ENCODE measurements at regions not wholly inside any gene's neighbourhood (a gene's known extent, or its start where the extent isn't known, plus 50 kb on each side); places are given as distances from the start of the nearest gene placed in this dataset.

GRCh38 chr3:88225326-88226008 lies 75.7 kb downstream of the C3orf38 start:
- H3K9me3 ChIP-seq (ENCODE audit: control insufficient read depth in 2 of 3, insufficient read depth in 1 of 3, low read length in 3 of 3), result no peaks in the 10 kb centered on the region
- no peak overlapping the region for H3K9ac ChIP-seq (ENCODE audit: low read length in 3 of 3)
- DNase-seq (no peak), FAIRE-seq (no peak)
- H3K4me1 ChIP-seq (ENCODE audit: control insufficient read depth in 2 of 3, insufficient read depth in 2 of 3, low read depth in 1 of 3, low read length in 3 of 3), result no peaks in the 10 kb centered on the region
- intact Hi-C loops (cut with DNase I), result no loop called here
- TF ChIP-seq CTCF (IDR thresholded peaks at IDR 0.05; ENCODE audit: borderline replicate concordance, extremely low read depth, insufficient read depth), result no peak
- no peak overlapping the region for H3K4me3 ChIP-seq (ENCODE audit: low read length in 3 of 3)
- H3K36me3 ChIP-seq (ENCODE audit: control insufficient read depth in 2 of 3, insufficient read depth in 3 of 3, low read length in 3 of 3), result no peaks in the 10 kb centered on the region
- H3K27ac ChIP-seq (ENCODE audit: low read depth in 2 of 2, low read length in 2 of 2), result no peak overlapping the region
- no peaks in the 10 kb centered on the region for H3K27me3 ChIP-seq (ENCODE audit: control insufficient read depth, insufficient read depth, low read length)

- no peak overlapping the region for H3K4me3 ChIP-seq (ENCODE audit: low read length in 3 of 3)
- intact Hi-C loops (cut with DNase I), result no loop called here
- DNase-seq (no peak), FAIRE-seq (no peak)
- H3K27ac ChIP-seq (ENCODE audit: low read depth in 2 of 2, low read length in 2 of 2), result no peak overlapping the region
- no peaks in the 10 kb centered on the region for H3K9me3 ChIP-seq (ENCODE audit: control insufficient read depth in 2 of 3, insufficient read depth in 1 of 3, low read length in 3 of 3)
- H3K36me3 ChIP-seq (ENCODE audit: control insufficient read depth in 2 of 3, insufficient read depth in 3 of 3, low read length in 3 of 3), result no peaks in the 10 kb centered on the region
- H3K4me1 ChIP-seq (ENCODE audit: control insufficient read depth in 2 of 3, insufficient read depth in 2 of 3, low read depth in 1 of 3, low read length in 3 of 3), result no peaks in the 10 kb centered on the region
- TF ChIP-seq CTCF (IDR thresholded peaks at IDR 0.05; ENCODE audit: borderline replicate concordance, extremely low read depth, insufficient read depth), result no peak
- H3K27me3 ChIP-seq (ENCODE audit: control insufficient read depth, insufficient read depth, low read length), result no peaks in the 10 kb centered on the region
- no peak overlapping the region for H3K9ac ChIP-seq (ENCODE audit: low read length in 3 of 3)
Measured at GRCh38 chr3:88226910-88227309, 77.2 kb downstream of the C3orf38 start.

- FAIRE-seq (no peak), DNase-seq (no peak)
- Histone ChIP-seq H3K4me1 (ENCODE audit: control insufficient read depth in 2 of 3, insufficient read depth in 2 of 3, low read depth in 1 of 3, low read length in 3 of 3) (no peaks in the 10 kb centered on the region), H3K9ac (ENCODE audit: low read length in 3 of 3) (no peak overlapping the region), H3K36me3 (ENCODE audit: control insufficient read depth in 2 of 3, insufficient read depth in 3 of 3, low read length in 3 of 3) (no peaks in the 10 kb centered on the region), H3K4me3 (ENCODE audit: low read length in 3 of 3) (no peak overlapping the region), H3K9me3 (ENCODE audit: control insufficient read depth in 2 of 3, insufficient read depth in 1 of 3, low read length in 3 of 3) (no peaks in the 10 kb centered on the region), H3K27me3 (ENCODE audit: control insufficient read depth, insufficient read depth, low read length) (no peaks in the 10 kb centered on the region), H3K27ac (ENCODE audit: low read depth in 2 of 2, low read length in 2 of 2) (no peak overlapping the region)
- TF ChIP-seq CTCF (IDR thresholded peaks at IDR 0.05; ENCODE audit: borderline replicate concordance, extremely low read depth, insufficient read depth), result no peak
- intact Hi-C loops (cut with DNase I), result no loop called here
Measured at GRCh38 chr3:88230638-88231037, 80.9 kb downstream of the C3orf38 start.

GRCh38 chr3:88231207-88231606 lies 81.4 kb downstream of the C3orf38 start:
- FAIRE-seq, result no peak
- no peaks in the 10 kb centered on the region for H3K27me3 ChIP-seq (ENCODE audit: control insufficient read depth, insufficient read depth, low read length)
- DNase-seq, result no peak
- no peak overlapping the region for H3K27ac ChIP-seq (ENCODE audit: low read depth in 2 of 2, low read length in 2 of 2)
- no peak overlapping the region for H3K4me3 ChIP-seq (ENCODE audit: low read length in 3 of 3)
- H3K4me1 ChIP-seq (ENCODE audit: control insufficient read depth in 2 of 3, insufficient read depth in 2 of 3, low read depth in 1 of 3, low read length in 3 of 3), result no peaks in the 10 kb centered on the region
- H3K9me3 ChIP-seq (ENCODE audit: control insufficient read depth in 2 of 3, insufficient read depth in 1 of 3, low read length in 3 of 3), result no peaks in the 10 kb centered on the region
- TF ChIP-seq CTCF (IDR thresholded peaks at IDR 0.05; ENCODE audit: borderline replicate concordance, extremely low read depth, insufficient read depth), result no peak
- no peak overlapping the region for H3K9ac ChIP-seq (ENCODE audit: low read length in 3 of 3)
- H3K36me3 ChIP-seq (ENCODE audit: control insufficient read depth in 2 of 3, insufficient read depth in 3 of 3, low read length in 3 of 3), result no peaks in the 10 kb centered on the region
- intact Hi-C loops (cut with DNase I), result no loop called here
